Natural killer cell treated with Interleukin-12 subunit alpha and Interleukin-12 subunit beta and Interleukin-15 and Interleukin-18, amount 100 ng/mL, for 72 hours (primary cell): ENCODE measurements at regions not wholly inside any gene's neighbourhood (a gene's known extent, or its start where the extent isn't known, plus 50 kb on each side); places are given as distances from the start of the nearest gene placed in this dataset.
"Not testable (repeated sequence)": the region's sequence is repeated elsewhere in the genome, so short reads cannot be mapped to it uniquely, and the experiment has no call there.

ENCODE experiments used
- ATAC-seq, 2 donors: fragments of 150-1000 bp; cut with Tn5 transposase in 1 of 2; sonication (Bioruptor Pico), chemical (Tn5 transposase) in 1 of 2; 2 replicates each; pipeline ENCODE4 v1.10.0; 2021
- DNase-seq: peaks from one replicate; pipeline ENCODE4 v3.0.0; 2022; ENCODE audit warnings: low spot score
- H3K27ac Mint-ChIP-seq, 2 donors: 1 replicate in 1 of 2; 2 replicates in 1 of 2; pipeline ENCODE4 v1.8.0; 2022; ENCODE audit warnings: mixed read lengths in 2 of 2, mild to moderate bottlenecking in 1 of 2, moderate library complexity in 1 of 2
- H3K27me3 Mint-ChIP-seq, 2 donors: 1 replicate in 1 of 2; 2 replicates in 1 of 2; pipeline ENCODE4 v1.8.0; 2022; ENCODE audit warnings: mixed read lengths in 2 of 2
- H3K36me3 Mint-ChIP-seq: one replicate; pipeline ENCODE4 v1.8.0; 2022; ENCODE audit warnings: mixed read lengths
- H3K4me1 Mint-ChIP-seq, 2 donors: 1 replicate in 1 of 2; 2 replicates in 1 of 2; pipeline ENCODE4 v1.8.0; 2022; ENCODE audit warnings: low read depth in 2 of 2, mixed read lengths in 2 of 2, mild to moderate bottlenecking in 1 of 2
- H3K4me3 Mint-ChIP-seq: one replicate; pipeline ENCODE4 v1.8.0; 2022; ENCODE audit warnings: mixed read lengths
- H3K9me3 Mint-ChIP-seq: 2 replicates; pipeline ENCODE4 v1.8.0; 2022; ENCODE audit warnings: mixed read lengths

DNA sequence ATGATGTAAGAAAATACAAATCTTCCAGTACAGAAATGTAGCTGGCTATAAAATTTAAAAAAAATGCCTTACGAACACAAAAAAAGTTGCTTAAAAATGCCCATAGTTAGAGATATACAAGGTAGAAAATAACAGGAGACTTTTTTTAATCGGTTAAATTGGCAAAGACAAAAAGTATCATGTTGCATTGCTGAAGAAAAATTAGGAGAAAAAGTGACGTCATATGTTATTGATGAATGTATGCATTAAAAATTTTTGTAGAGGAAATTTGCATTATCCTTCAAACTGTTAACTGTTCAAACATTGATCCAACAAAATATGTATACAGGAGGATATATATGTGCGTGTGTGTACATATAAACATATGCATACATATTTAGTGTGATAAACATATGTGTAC, 1634.4 kb upstream of the PCDH7 start:
- H3K27me3 Mint-ChIP-seq, result no peaks in the 10 kb centered on the region
- no peaks in the 10 kb centered on the region for H3K36me3 Mint-ChIP-seq
- no peak overlapping the region for H3K4me3 Mint-ChIP-seq
- DNase-seq, result no peak
- H3K27ac Mint-ChIP-seq, result no peak overlapping the region
- H3K4me1 Mint-ChIP-seq, result no peaks in the 10 kb centered on the region
- H3K9me3 Mint-ChIP-seq, result peaks cover 6% of the 10 kb centered on the region
- no peak for ATAC-seq

DNA sequence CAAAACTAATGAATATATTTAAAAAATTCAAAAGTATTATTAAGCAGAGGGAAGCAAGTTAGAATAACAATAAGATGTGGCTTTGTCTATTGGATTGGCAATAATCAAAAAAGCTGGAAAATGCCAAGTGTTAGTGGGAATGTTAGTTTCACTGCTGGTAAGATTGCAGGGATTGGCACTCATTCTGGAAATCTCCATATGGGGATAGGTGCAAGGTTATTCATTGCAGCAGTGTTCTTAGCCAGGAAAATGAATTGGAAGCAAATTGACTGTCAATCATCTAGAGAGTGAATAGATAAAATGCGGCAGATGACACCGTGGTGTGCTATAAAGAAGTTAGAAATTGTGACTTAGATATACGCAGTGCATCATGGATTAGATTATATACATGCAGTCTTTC, 1615.5 kb upstream of the PCDH7 start:
- H3K36me3 Mint-ChIP-seq, result no peaks in the 10 kb centered on the region
- H3K27me3 Mint-ChIP-seq, result no peaks in the 10 kb centered on the region
- H3K4me1 Mint-ChIP-seq, result no peaks in the 10 kb centered on the region
- H3K27ac Mint-ChIP-seq, result no peak overlapping the region
- H3K4me3 Mint-ChIP-seq, result no peak overlapping the region
- no peak for DNase-seq
- ATAC-seq, result no peak
- H3K9me3 Mint-ChIP-seq, result no peaks in the 10 kb centered on the region

DNA sequence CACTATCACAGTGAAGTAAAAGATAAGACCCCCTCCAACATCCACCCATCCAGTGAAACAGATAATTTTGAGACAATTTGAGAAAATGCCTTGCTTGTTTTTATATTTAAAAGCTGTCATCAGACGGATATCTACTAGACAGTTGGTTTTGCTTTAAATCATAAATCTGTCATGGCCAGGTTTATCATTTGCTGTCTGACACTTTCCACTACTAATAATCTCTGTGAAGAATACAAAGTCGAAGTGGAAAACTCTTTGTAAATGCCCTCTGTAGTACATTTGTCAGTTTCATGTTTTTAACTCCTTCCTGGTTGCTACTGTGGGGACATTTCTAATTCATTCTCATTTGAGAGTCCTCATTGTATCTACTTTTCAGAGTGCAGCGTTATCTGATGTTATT, 1606.2 kb upstream of the PCDH7 start:
- ATAC-seq, result no peak

DNA sequence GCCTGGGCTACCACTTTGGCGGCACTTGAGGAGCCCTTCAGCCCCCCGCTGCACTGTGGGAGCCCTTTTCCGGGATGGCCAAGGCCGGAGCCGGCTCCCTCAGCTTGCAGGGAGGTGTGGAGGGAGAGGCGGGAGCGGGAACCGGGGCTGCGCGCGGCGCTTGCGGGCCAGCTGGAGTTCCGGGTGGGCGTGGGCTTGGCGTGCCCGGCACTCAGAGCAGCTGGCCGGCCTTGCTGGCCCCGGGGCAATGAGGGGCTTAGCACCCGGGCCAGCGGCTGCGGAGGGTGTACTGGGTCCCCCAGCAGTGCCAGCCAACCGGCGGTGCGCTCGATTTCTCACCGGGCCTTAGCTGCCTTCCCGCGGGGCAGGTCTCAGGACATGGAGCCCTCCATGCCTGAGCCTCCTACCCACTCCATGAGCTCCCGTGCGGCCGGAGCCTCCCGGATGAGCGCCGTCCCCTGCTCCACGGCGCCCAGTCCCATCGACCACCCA, 1602.9 kb upstream of the PCDH7 start:
- H3K36me3 Mint-ChIP-seq, ATAC-seq, H3K9me3 Mint-ChIP-seq, H3K27ac Mint-ChIP-seq, H3K27me3 Mint-ChIP-seq, DNase-seq, H3K4me3 Mint-ChIP-seq, H3K4me1 Mint-ChIP-seq: not testable (repeated sequence)

More for the DNA sequence above, 1606.2 kb upstream of the PCDH7 start:
- Mint-ChIP-seq H3K27ac (no peak overlapping the region), H3K4me3 (no peak overlapping the region), H3K4me1 (no peaks in the 10 kb centered on the region), H3K9me3 (peaks cover 3% of the 10 kb centered on the region), H3K27me3 (no peaks in the 10 kb centered on the region), H3K36me3 (no peaks in the 10 kb centered on the region)
- DNase-seq, result no peak

DNA sequence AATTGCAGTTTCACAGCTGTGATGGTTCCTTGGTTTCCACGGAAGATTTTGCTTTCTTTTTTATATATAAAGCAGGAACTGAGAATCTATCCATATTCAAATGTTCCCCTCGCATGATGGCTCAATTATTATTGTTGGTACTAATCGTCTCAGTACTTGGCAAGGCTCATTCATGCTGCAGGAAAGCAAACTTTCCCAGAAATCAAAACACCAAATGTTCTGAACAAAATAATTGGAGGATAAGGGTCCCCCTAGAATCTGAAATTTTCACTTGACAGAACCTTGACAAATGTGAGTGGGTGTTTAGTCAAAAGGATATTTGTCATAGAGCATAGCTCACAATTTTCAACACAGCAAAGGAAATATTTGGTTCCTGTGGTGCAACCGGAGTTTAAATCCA, 1598.6 kb upstream of the PCDH7 start:
- H3K27me3 Mint-ChIP-seq, result no peaks in the 10 kb centered on the region
- DNase-seq (no peak), ATAC-seq (no peak)
- no peak overlapping the region for H3K27ac Mint-ChIP-seq
- no peaks in the 10 kb centered on the region for H3K4me1 Mint-ChIP-seq
- H3K4me3 Mint-ChIP-seq, result no peak overlapping the region
- H3K36me3 Mint-ChIP-seq, result no peaks in the 10 kb centered on the region
- peaks cover 10% of the 10 kb centered on the region for H3K9me3 Mint-ChIP-seq

DNA sequence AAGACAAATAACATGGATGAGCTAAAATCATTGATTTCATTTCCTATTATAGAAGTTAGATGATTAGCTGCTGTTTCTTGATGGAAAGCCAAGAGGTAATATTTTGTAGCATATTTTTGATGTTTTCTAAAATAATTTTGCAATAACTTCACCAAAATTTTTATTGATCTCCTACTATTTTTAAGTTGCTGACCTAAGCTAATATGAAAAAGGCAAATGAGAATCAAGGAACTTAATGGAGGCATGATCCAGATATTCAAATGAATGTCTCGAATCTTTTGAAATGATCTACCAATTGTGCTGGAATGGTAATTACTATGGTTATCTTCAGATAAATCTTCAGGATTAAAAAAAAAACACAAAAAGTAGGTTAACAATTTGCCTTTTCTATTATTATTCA, 1591.4 kb upstream of the PCDH7 start:
- peaks cover 4% of the 10 kb centered on the region for H3K36me3 Mint-ChIP-seq
- H3K4me3 Mint-ChIP-seq, result no peak overlapping the region
- ATAC-seq (no peak), DNase-seq (no peak)
- H3K27ac Mint-ChIP-seq, result no peak overlapping the region
- no peaks in the 10 kb centered on the region for H3K27me3 Mint-ChIP-seq
- H3K9me3 Mint-ChIP-seq, result peaks cover 13% of the 10 kb centered on the region
- no peaks in the 10 kb centered on the region for H3K4me1 Mint-ChIP-seq

DNA sequence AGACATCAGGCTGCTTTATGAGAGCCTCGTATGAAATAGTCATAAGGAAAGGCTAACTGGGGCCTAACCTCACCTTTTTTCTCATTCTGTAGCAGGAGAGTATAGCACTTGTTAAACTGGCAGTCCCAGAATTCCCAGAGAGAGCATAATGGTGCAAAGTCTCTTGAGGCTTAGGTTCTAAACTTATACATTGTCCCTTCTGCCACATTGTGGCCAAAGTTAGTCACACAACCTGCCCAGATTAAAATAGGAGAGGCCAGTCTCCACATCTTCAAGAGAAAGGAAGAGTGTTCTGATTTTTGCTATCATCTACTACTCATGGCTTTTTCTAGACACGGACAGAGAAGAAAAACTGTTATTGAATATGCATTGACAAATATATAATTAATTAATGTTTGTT, 1588.9 kb upstream of the PCDH7 start:
- ATAC-seq (no peak), DNase-seq (no peak)
- no peaks in the 10 kb centered on the region for H3K27me3 Mint-ChIP-seq
- H3K36me3 Mint-ChIP-seq, result peaks cover 4% of the 10 kb centered on the region
- no peak overlapping the region for H3K4me3 Mint-ChIP-seq
- no peaks in the 10 kb centered on the region for H3K4me1 Mint-ChIP-seq
- H3K9me3 Mint-ChIP-seq, result peaks cover 14% of the 10 kb centered on the region
- H3K27ac Mint-ChIP-seq, result no peak overlapping the region

DNA sequence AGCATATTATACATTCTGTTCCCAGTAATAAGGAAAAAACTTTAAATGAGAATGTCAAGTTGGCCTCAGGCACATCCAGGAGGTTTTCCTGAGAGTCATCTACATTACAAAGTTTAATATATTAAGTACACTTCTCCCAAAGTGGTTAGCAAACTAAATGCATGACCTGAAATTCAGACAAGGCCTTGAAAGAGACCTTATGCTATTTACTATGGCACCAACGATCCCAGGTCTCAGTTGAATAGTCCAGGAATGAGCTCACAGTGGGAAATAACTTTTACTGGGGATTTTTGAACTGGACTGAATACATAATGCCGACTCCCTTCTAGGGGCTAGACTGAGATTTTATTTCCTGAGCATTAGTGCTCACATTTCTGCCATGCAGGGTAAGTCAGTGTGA, 1577.5 kb upstream of the PCDH7 start:
- DNase-seq (no peak), ATAC-seq (no peak)
- no peak overlapping the region for H3K27ac Mint-ChIP-seq
- H3K27me3 Mint-ChIP-seq, result no peaks in the 10 kb centered on the region
- no peaks in the 10 kb centered on the region for H3K4me1 Mint-ChIP-seq
- peaks cover 12% of the 10 kb centered on the region for H3K9me3 Mint-ChIP-seq
- no peaks in the 10 kb centered on the region for H3K36me3 Mint-ChIP-seq
- H3K4me3 Mint-ChIP-seq, result no peak overlapping the region

DNA sequence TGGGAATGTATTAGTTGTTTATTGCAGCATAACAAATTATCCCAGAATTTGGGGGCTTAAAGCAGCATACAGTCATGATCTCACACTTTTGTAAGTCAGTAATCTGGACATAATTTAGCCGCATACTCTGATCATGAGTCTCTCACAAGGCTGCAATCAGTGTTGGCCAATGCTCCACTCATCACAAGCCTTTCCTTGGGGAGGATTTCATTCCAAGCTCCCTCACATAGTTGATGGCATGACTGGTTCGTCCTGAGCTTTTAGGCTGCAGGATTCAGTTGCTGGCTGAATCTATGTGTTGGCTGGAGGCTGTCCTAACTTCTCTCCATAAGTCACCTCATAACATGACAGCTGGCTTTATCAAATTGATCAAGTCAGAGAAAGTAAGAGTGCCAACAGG, 1568.6 kb upstream of the PCDH7 start:
- ATAC-seq (no peak), DNase-seq (no peak)
- Mint-ChIP-seq H3K4me3 (no peak overlapping the region), H3K27me3 (no peaks in the 10 kb centered on the region), H3K27ac (no peak overlapping the region), H3K9me3 (peaks cover 6% of the 10 kb centered on the region), H3K36me3 (no peaks in the 10 kb centered on the region), H3K4me1 (no peaks in the 10 kb centered on the region)

DNA sequence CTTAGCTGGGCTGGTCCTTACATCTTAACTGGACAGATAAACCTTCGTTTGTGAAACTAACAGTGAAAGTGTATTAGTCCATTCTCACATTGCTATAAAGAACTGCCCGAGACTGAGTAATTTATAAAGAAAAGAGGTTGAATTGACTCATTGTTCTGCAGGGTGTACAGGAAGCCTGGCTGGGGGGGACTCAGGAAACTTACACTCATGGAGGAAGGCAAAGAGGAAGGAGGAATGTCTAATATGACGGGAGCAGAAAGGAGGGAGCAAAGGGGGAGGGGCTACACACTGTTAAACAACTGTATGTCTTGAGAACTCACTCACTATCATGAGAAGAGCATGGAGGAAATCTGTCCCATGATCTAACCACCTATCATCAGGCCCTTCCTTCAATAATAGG, 1566.5 kb upstream of the PCDH7 start:
- no peak overlapping the region for H3K27ac Mint-ChIP-seq
- peaks cover 9% of the 10 kb centered on the region for H3K9me3 Mint-ChIP-seq
- no peaks in the 10 kb centered on the region for H3K27me3 Mint-ChIP-seq
- H3K4me1 Mint-ChIP-seq, result no peaks in the 10 kb centered on the region
- no peak for DNase-seq
- ATAC-seq, result no peak
- no peaks in the 10 kb centered on the region for H3K36me3 Mint-ChIP-seq
- H3K4me3 Mint-ChIP-seq, result no peak overlapping the region

DNA sequence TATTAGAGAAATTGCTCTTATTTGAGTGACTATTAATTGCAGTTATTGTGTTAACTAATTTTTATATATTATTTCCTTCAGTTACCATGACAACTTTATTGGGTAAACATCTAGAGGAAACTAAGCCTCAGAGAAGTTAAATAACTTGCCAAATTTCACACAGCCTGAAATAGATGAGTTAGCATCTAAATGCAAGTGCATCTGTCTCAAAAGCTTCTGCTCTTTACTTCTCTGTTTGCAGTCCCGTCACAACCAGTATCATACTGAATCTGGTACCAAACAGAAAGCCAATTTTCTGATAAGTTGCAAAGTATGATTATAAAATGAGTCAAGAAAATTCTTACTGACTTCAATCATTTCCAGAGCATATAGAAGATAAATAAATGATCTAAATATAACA, 1544.9 kb upstream of the PCDH7 start:
- H3K4me3 Mint-ChIP-seq, result no peak overlapping the region
- no peaks in the 10 kb centered on the region for H3K27me3 Mint-ChIP-seq
- H3K9me3 Mint-ChIP-seq, result peaks cover 21% of the 10 kb centered on the region
- no peaks in the 10 kb centered on the region for H3K4me1 Mint-ChIP-seq
- H3K36me3 Mint-ChIP-seq, result peaks cover 4% of the 10 kb centered on the region
- DNase-seq (no peak), ATAC-seq (no peak)
- H3K27ac Mint-ChIP-seq, result no peak overlapping the region

DNA sequence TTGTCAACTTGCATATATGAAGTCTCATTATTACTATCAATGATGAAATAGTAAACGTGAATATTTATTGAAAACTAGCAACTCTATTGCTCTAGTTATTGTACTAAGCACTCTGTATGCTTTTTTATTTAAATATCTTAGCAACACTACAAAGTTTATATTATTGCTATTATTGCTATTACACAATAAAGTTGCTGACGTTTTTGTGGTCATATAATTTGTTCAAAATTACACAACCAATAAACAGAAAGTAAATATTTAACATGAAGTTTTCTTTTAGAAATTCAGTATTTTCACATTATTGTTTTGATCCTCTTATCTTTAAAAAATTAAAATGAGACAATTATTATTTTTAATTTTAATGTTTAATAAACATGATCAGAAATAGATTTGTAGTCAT, 1521.1 kb upstream of the PCDH7 start:
- no peaks in the 10 kb centered on the region for H3K4me1 Mint-ChIP-seq
- DNase-seq (no peak), ATAC-seq (no peak)
- H3K27me3 Mint-ChIP-seq, result no peaks in the 10 kb centered on the region
- H3K27ac Mint-ChIP-seq, result no peak overlapping the region
- no peak overlapping the region for H3K4me3 Mint-ChIP-seq
- peaks cover 7% of the 10 kb centered on the region for H3K9me3 Mint-ChIP-seq
- no peaks in the 10 kb centered on the region for H3K36me3 Mint-ChIP-seq

DNA sequence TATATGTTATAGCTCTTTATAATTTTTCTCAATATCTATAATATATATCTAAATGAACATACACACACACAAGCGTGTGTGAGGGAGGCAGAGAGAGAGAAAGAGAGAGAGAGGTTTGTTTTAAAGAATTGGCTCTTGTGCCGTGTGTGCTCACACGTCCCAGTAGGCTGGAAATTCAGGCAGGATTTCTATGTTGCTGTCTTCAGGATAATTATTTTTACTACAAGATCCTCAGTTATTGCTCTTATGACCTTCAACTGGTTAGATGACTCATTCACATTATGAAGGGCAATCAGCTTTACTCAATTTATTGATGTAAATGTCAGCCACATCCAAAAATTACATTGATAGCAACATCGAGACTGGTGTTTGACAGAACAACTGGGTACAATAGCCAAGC, 1520.7 kb upstream of the PCDH7 start:
- H3K4me3 Mint-ChIP-seq, result no peak overlapping the region
- no peak overlapping the region for H3K27ac Mint-ChIP-seq
- H3K27me3 Mint-ChIP-seq, result no peaks in the 10 kb centered on the region
- H3K4me1 Mint-ChIP-seq, result no peaks in the 10 kb centered on the region
- ATAC-seq (no peak), DNase-seq (no peak)
- H3K9me3 Mint-ChIP-seq, result peaks cover 7% of the 10 kb centered on the region
- H3K36me3 Mint-ChIP-seq, result no peaks in the 10 kb centered on the region

DNA sequence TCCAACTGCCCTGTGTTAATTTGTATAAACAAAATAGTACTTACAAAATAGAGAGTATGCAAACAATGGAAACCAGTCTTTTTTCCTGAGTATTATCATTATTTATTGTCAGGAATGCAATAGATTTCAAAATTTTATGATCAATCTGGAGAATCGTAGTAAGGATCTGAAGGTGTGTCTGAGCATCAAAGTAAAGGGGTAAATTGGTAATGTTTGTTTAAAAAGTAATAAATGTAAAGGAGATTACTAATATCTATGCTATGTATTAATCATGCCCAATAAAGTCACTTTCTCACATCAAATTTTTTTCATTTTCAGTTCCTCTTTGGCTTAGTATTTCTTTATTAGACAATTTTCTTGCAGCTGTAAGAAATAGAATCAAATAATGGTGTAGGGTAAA, 1507.1 kb upstream of the PCDH7 start:
- Mint-ChIP-seq H3K4me1 (no peaks in the 10 kb centered on the region), H3K27me3 (no peaks in the 10 kb centered on the region), H3K36me3 (no peaks in the 10 kb centered on the region), H3K9me3 (peaks cover 3% of the 10 kb centered on the region), H3K4me3 (no peak overlapping the region), H3K27ac (no peak overlapping the region)
- DNase-seq (no peak), ATAC-seq (no peak)

DNA sequence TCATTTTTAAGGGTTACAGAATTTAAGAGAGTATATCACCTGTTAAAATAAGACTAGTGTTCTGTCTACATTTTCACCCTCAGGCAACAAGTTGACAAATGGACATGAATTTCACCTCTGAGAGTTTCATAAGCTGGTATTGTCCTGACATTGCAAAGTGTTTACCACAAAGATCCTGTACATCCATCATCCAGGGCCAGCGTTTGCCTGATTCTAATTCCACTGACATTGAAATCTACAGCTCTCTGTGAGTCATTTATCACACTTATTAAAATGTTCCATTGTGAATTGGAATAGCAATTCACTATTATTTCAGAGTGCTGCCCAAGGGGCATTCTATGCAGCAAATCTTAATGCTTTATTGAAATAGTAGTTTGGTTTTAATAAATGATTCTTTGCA, 1499.4 kb upstream of the PCDH7 start:
- Mint-ChIP-seq H3K4me3 (no peak overlapping the region), H3K9me3 (no peaks in the 10 kb centered on the region)
- ATAC-seq, result no peak

More for the DNA sequence above, 1499.4 kb upstream of the PCDH7 start:
- Mint-ChIP-seq H3K4me1 (no peaks in the 10 kb centered on the region), H3K27ac (no peak overlapping the region), H3K27me3 (no peaks in the 10 kb centered on the region), H3K36me3 (no peaks in the 10 kb centered on the region)
- DNase-seq, result no peak
